Activated B cell treated with CpG ODN at 0.5 μM for 24 hours (primary cell): ENCODE measurements at regions not wholly inside any gene's neighbourhood (a gene's known extent, or its start where the extent isn't known, plus 50 kb on each side); places are given as distances from the start of the nearest gene placed in this dataset.

Source experiments
- ATAC-seq: fragments of 200-7000 bp; cut with Tn5 transposase; one replicate; pipeline ENCODE4 v1.10.0; 2021; ENCODE audit warnings: low read depth, mild to moderate bottlenecking, moderate library complexity
- CTCF ChIA-PET: fragments of 350-600 bp; sonication (Branson Sonifier 250); formaldehyde crosslinking; loops from one replicate; lab custom pipeline; 2021; ENCODE audit warnings: antibody characterized with exemption; lab: Charles Lee
- POLR2A ChIA-PET: fragments of 350-600 bp; sonication (Branson Sonifier 250); formaldehyde crosslinking; loops from one replicate; lab custom pipeline; 2021; ENCODE audit warnings: antibody characterized with exemption; lab: Charles Lee
- DNase-seq: peaks from one replicate; pipeline ENCODE4 v3.0.0; 2022
- H3K27ac Mint-ChIP-seq: one replicate; pipeline ENCODE4 v1.8.0; 2020; ENCODE audit warnings: mixed read lengths
- H3K27me3 Mint-ChIP-seq: one replicate; pipeline ENCODE4 v1.8.0; 2021; ENCODE audit warnings: mixed read lengths
- H3K36me3 Mint-ChIP-seq: one replicate; pipeline ENCODE4 v1.8.0; 2021; ENCODE audit warnings: low read depth, mixed read lengths
- H3K4me1 Mint-ChIP-seq: one replicate; pipeline ENCODE4 v1.8.0; 2021; ENCODE audit warnings: mixed read lengths
- H3K4me3 Mint-ChIP-seq: one replicate; pipeline ENCODE4 v1.8.0; 2020; ENCODE audit warnings: mild to moderate bottlenecking, mixed read lengths
- H3K9me3 Mint-ChIP-seq: one replicate; pipeline ENCODE4 v1.8.0; 2020; ENCODE audit warnings: mixed read lengths
- CTCF ChIP-seq: fragments of 200-600 bp; IDR thresholded peaks from one replicate; pipeline ENCODE4 v1.8.0; 2022; ENCODE audit warnings: antibody characterized with exemption, mild to moderate bottlenecking
- intact Hi-C: fragments of 100-400 bp; cut with micrococcal nuclease; formaldehyde crosslinking; loops from one replicate; pipeline ENCODE4 v1.15.1; 2024

GRCh38 chr3:22988566-22988965, 214.6 kb upstream of the UBE2E2 start:
- Mint-ChIP-seq H3K36me3 (no peaks in the 10 kb centered on the region), H3K9me3 (peaks cover 6% of the 10 kb centered on the region), H3K4me3 (no peak overlapping the region), H3K27ac (no peak overlapping the region), H3K4me1 (no peaks in the 10 kb centered on the region), H3K27me3 (peaks cover 3% of the 10 kb centered on the region)
- no peak for ATAC-seq
- ChIA-PET CTCF (no interaction called here), POLR2A (no interaction called here)
- no peak for DNase-seq
- TF ChIP-seq CTCF: no peak
- intact Hi-C loops: no loop called here

- intact Hi-C loops: no loop called here
- no peak overlapping the region for H3K4me3 Mint-ChIP-seq
- ChIA-PET POLR2A (no interaction called here), CTCF (no interaction called here)
- no peak for TF ChIP-seq CTCF
- ATAC-seq (no peak), DNase-seq (no peak)
- peaks cover 6% of the 10 kb centered on the region for H3K9me3 Mint-ChIP-seq
- H3K4me1 Mint-ChIP-seq: no peaks in the 10 kb centered on the region
- H3K36me3 Mint-ChIP-seq: no peaks in the 10 kb centered on the region
- H3K27me3 Mint-ChIP-seq: peaks cover 3% of the 10 kb centered on the region
- H3K27ac Mint-ChIP-seq: no peak overlapping the region
These were observed 213.4 kb upstream of the UBE2E2 start for GRCh38 chr3:22989716-22990115.

GRCh38 chr3:22990291-22991200, 212.6 kb upstream of the UBE2E2 start:
- H3K27ac Mint-ChIP-seq: no peak overlapping the region
- peaks cover 6% of the 10 kb centered on the region for H3K9me3 Mint-ChIP-seq
- no peak for TF ChIP-seq CTCF
- H3K27me3 Mint-ChIP-seq: peaks cover 3% of the 10 kb centered on the region
- POLR2A ChIA-PET: no interaction called here
- intact Hi-C loops: no loop called here
- no peak for ATAC-seq
- H3K36me3 Mint-ChIP-seq: no peaks in the 10 kb centered on the region
- H3K4me3 Mint-ChIP-seq: no peak overlapping the region
- no peak for DNase-seq
- H3K4me1 Mint-ChIP-seq: no peaks in the 10 kb centered on the region
- CTCF ChIA-PET: no interaction called here

GRCh38 chr3:22994781-22995180, 208.3 kb upstream of the UBE2E2 start:
- Mint-ChIP-seq H3K36me3 (no peaks in the 10 kb centered on the region), H3K27ac (no peak overlapping the region), H3K9me3 (no peaks in the 10 kb centered on the region), H3K27me3 (peaks cover 5% of the 10 kb centered on the region), H3K4me1 (no peaks in the 10 kb centered on the region), H3K4me3 (no peak overlapping the region)
- intact Hi-C loops: no loop called here
- CTCF ChIA-PET: no interaction called here
- DNase-seq: no peak
- POLR2A ChIA-PET: no interaction called here
- no peak for TF ChIP-seq CTCF
- no peak for ATAC-seq

- ChIA-PET POLR2A (no interaction called here), CTCF (no interaction called here)
- H3K27me3 Mint-ChIP-seq: peaks cover 5% of the 10 kb centered on the region
- ATAC-seq: no peak
- no peak overlapping the region for H3K4me3 Mint-ChIP-seq
- no peaks in the 10 kb centered on the region for H3K4me1 Mint-ChIP-seq
- H3K27ac Mint-ChIP-seq: no peak overlapping the region
- H3K9me3 Mint-ChIP-seq: no peaks in the 10 kb centered on the region
- intact Hi-C loops: no loop called here
- no peak for DNase-seq
- TF ChIP-seq CTCF: no peak
- no peaks in the 10 kb centered on the region for H3K36me3 Mint-ChIP-seq
These were observed 206.1 kb upstream of the UBE2E2 start for GRCh38 chr3:22996920-22997571.
